ENCODE measurements at regions not wholly inside any gene's neighbourhood (a gene's known extent, or its start where the extent isn't known, plus 50 kb on each side); places are given as distances from the start of the nearest gene placed in this dataset.

DNA sequence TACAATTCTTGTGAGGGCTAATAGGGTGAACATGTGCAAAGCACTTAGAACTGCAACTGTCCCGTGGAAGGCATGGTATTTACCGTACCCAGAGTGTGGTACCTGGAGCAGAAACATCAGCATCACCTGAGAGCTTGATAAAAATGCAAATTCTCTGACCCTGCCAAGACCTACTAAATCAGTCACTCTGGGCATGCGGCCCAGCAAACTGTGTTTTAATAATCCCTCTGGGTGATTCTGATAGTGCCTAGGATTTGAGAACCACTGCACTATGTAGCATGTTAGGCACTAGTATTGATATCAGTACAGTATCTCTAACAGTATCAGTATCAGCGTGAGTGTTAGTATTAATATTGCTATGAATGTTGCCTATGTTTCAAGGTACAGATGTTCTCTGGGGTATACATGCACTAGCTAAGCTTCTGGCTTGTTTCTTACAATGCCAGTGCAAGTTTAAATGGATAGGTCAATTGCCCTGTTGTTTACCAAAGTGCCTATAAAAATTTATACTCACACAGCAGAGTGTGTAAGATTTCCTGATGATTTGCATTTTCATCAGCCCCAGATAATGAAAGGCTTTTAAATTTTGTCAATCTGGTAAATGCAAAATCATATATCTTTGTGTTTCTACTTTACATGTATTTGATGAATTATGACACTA, 354.0 kb downstream of the HS3ST1 start:
- TF ChIP-seq, protein P1, sequence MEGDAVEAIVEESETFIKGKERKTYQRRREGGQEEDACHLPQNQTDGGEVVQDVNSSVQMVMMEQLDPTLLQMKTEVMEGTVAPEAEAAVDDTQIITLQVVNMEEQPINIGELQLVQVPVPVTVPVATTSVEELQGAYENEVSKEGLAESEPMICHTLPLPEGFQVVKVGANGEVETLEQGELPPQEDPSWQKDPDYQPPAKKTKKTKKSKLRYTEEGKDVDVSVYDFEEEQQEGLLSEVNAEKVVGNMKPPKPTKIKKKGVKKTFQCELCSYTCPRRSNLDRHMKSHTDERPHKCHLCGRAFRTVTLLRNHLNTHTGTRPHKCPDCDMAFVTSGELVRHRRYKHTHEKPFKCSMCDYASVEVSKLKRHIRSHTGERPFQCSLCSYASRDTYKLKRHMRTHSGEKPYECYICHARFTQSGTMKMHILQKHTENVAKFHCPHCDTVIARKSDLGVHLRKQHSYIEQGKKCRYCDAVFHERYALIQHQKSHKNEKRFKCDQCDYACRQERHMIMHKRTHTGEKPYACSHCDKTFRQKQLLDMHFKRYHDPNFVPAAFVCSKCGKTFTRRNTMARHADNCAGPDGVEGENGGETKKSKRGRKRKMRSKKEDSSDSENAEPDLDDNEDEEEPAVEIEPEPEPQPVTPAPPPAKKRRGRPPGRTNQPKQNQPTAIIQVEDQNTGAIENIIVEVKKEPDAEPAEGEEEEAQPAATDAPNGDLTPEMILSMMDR (IDR thresholded peaks at IDR 0.05) = no peak
- TF ChIP-seq POLR2A (IDR thresholded peaks at IDR 0.05) = no peak
